Sigmoid colon (tissue), 6 donors: ENCODE measurements at regions not wholly inside any gene's neighbourhood (a gene's known extent, or its start where the extent isn't known, plus 50 kb on each side); places are given as distances from the start of the nearest gene placed in this dataset.

Experiments
- DNase-seq: peaks from one replicate; pipeline ENCODE4 v3.0.0-alpha.2; 2019
- H3K27ac ChIP-seq, 4 donors: fragments of 200-600 bp; sonication (generic); one replicate each; pipeline ENCODE4 v1.5.1; 2016 to 2019; ENCODE audit warnings: mild to moderate bottlenecking in 1 of 4
- H3K27me3 ChIP-seq, 3 donors: fragments of 200-600 bp; sonication (generic); one replicate each; pipeline ENCODE4 v1.5.1; 2019; ENCODE audit warnings: mild to moderate bottlenecking in 1 of 3
- H3K36me3 ChIP-seq, 4 donors: fragments of 200-600 bp; sonication (generic); one replicate each; pipeline ENCODE4 v1.5.1; 2016 to 2019
- H3K4me1 ChIP-seq, 4 donors: fragments of 200-600 bp; sonication (generic); one replicate each; pipeline ENCODE4 v1.5.1; 2017 to 2019
- H3K4me3 ChIP-seq, 4 donors: fragments of 200-600 bp; sonication (generic); one replicate each; pipeline ENCODE4 v1.5.1; 2017 to 2019; ENCODE audit warnings: mild to moderate bottlenecking in 2 of 4, moderate library complexity in 1 of 4
- H3K9me3 ChIP-seq, 4 donors: fragments of 200-600 bp in 3 of 4; sonication (generic) in 3 of 4; one replicate each; pipeline versions ENCODE4 v1.5.1 to v1.6.1; 2013 to 2019
- CTCF ChIP-seq, 4 experiments: fragments of 450-650 bp in 3 of 4; fragments of 200-600 bp in 1 of 4; IDR thresholded peaks; one replicate each; pipeline ENCODE4 v1.5.1; 2016 to 2019; ENCODE audit warnings: antibody characterized with exemption in 4 of 4, mild to moderate bottlenecking in 3 of 4, moderate library complexity in 2 of 4
- EP300 ChIP-seq, 4 donors: sonication (generic); formaldehyde crosslinking; IDR thresholded peaks; one replicate each; pipeline ENCODE4 v1.6.1; 2017; ENCODE audit warnings: antibody characterized with exemption in 4 of 4
- POLR2A ChIP-seq, 2 donors: fragments of 450-650 bp; IDR thresholded peaks; one replicate each; pipeline ENCODE4 v1.6.1; 2016; ENCODE audit warnings: antibody characterized with exemption in 2 of 2, mild to moderate bottlenecking in 2 of 2, moderate library complexity in 2 of 2
- POLR2AphosphoS5 ChIP-seq, 4 donors: sonication (generic); formaldehyde crosslinking; IDR thresholded peaks; one replicate each; pipeline ENCODE4 v1.6.1; 2017; ENCODE audit warnings: antibody characterized with exemption in 4 of 4
- WGBS, 2 donors: extraction: QIAGEN DNeasy Blood & Tissue Kit; methylation state at CpG; one replicate each; pipeline ENCODE4 v1.1.7; 2013; 5-methylcytosine and 5-hydroxymethylcytosine counted together
- intact Hi-C: fragments of 100-400 bp; cut with DNase I; formaldehyde crosslinking; loops from one replicate; pipeline ENCODE4 v1.15.1; 2023
- donor health status: healthy with polysubstance abuse.
- donor health status: healthy.

- Histone ChIP-seq H3K4me1 (no peaks in the 10 kb centered on the region), H3K36me3 (peaks cover 0 to 45% (median 14%) of the 10 kb centered on the region in 4 donors), H3K27me3 (no peaks in the 10 kb centered on the region), H3K27ac (no peak overlapping the region), H3K4me3 (no peak overlapping the region), H3K9me3 (no peaks in the 10 kb centered on the region)
- no peak for DNase-seq
- intact Hi-C loops = no loop called here
- WGBS, 2 donors = 86 to 91% methylated on average over 2 of the region's 2 CpGs
- TF ChIP-seq EP300 (IDR thresholded peaks at IDR 0.05) = no peak
Measured at GRCh38 chr20:3349786-3350185, 57.7 kb downstream of the DNAAF9 start.

DNA sequence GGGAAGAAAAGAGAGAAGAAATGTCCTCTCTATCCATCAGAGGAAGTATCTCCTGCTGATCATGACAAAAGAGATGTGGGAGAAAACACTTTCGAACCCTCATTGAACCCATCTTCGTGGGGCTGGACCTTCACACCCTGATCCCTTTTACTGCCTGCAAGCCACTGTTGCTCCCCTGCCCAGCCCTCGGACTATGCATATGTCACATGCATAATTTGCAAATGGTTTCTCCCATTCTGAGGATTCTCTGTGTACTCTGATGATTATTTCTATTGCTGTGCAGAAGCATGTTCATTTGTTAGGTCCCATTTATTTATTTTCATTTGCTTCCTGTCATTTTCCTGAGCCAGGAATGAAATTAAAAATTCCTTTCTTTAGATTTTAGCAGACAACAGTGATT is 64.7 kb downstream of the DNAAF9 start:
- no peak for DNase-seq
- peaks cover 5 to 71% (median 22%) of the 10 kb centered on the region in 4 donors for H3K36me3 ChIP-seq
- no peaks in the 10 kb centered on the region for H3K4me1 ChIP-seq
- 65 to 86% methylated on average over 3 of the region's 3 CpGs for WGBS, 2 donors
- no peaks in the 10 kb centered on the region for H3K9me3 ChIP-seq
- no peaks in the 10 kb centered on the region for H3K27me3 ChIP-seq
- no peak overlapping the region for H3K27ac ChIP-seq
- no peak overlapping the region for H3K4me3 ChIP-seq
- TF ChIP-seq CTCF (IDR thresholded peaks at IDR 0.05) = no peak
- no peak for TF ChIP-seq POLR2AphosphoS5 (IDR thresholded peaks at IDR 0.05)
- TF ChIP-seq POLR2A (IDR thresholded peaks at IDR 0.05) = no peak
- no peak for TF ChIP-seq EP300 (IDR thresholded peaks at IDR 0.05)
- intact Hi-C loops = no loop called here

DNA sequence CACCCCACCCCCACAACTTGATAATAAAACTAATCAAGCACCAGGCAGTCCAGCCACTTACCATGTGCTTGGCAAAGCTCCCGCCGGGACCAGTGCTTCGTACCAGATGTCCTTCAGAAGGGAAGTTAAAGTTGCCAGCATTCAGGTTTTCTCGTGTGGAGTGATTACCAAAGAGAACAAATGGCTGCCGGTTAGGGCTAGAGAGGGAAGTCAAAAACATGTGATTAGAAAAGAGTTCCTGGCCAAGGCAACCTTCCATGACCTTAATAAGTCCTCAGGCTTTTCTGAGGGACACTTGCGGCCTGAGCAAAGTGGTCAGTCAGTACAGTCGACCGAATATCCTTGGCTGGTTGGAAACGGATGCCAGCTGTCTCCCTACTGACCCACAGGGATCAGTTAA is 67.0 kb downstream of the DNAAF9 start:
- Histone ChIP-seq H3K27me3 (no peaks in the 10 kb centered on the region), H3K9me3 (no peaks in the 10 kb centered on the region), H3K4me1 (no peaks in the 10 kb centered on the region), H3K36me3 (peaks cover 5 to 54% (median 13%) of the 10 kb centered on the region in 4 donors), H3K4me3 (no peak overlapping the region), H3K27ac (no peak overlapping the region)
- peak in 1 of 4 donors; percentile 9 for TF ChIP-seq EP300 (IDR thresholded peaks at IDR 0.05)
- peak in 1 of 4 donors; percentile 22 for TF ChIP-seq POLR2AphosphoS5 (IDR thresholded peaks at IDR 0.05)
- TF ChIP-seq CTCF (IDR thresholded peaks at IDR 0.05) = no peak
- TF ChIP-seq POLR2A (IDR thresholded peaks at IDR 0.05) = no peak
- intact Hi-C loops = no loop called here
- DNase-seq = peak; percentile 83
- 70 to 76% methylated on average over 9 of the region's 9 CpGs for WGBS, 2 donors

DNA sequence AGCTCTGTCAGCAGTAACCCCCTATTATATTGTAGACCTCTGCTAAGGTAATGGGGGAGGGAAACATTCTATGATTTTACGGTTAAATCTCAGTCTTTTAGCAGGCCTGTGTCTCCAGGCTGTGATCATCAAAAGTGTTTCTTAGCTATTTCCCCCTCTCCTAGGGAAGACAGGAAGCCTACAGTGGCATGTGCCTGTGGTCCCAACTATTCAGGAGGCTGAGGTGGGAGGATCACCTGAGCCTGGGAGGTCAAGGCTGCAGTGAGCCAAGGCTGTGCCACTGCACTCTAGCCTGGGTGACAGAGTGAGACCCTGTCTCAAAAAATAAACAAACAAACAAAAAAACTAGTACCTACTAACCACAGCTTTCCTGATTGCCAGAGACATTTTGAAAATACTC is 67.9 kb downstream of the DNAAF9 start:
- DNase-seq = no peak
- H3K27me3 ChIP-seq = no peaks in the 10 kb centered on the region
- H3K36me3 ChIP-seq = peaks cover 5 to 50% (median 15%) of the 10 kb centered on the region in 4 donors
- no peak overlapping the region for H3K27ac ChIP-seq
- TF ChIP-seq CTCF (IDR thresholded peaks at IDR 0.05) (no peak), EP300 (IDR thresholded peaks at IDR 0.05) (no peak), POLR2A (IDR thresholded peaks at IDR 0.05) (no peak), POLR2AphosphoS5 (IDR thresholded peaks at IDR 0.05) (no peak)
- no peak overlapping the region for H3K4me3 ChIP-seq
- H3K4me1 ChIP-seq = no peaks in the 10 kb centered on the region
- no peaks in the 10 kb centered on the region for H3K9me3 ChIP-seq
- intact Hi-C loops = no loop called here
- 93 to 94% methylated on average over 1 of the region's 1 CpG for WGBS, 2 donors

- no peak for DNase-seq
- H3K4me1 ChIP-seq = no peaks in the 10 kb centered on the region
- WGBS, 2 donors = 81 to 86% methylated on average over 1 of the region's 1 CpG
- intact Hi-C loops = no loop called here
- H3K4me3 ChIP-seq = no peak overlapping the region
- no peaks in the 10 kb centered on the region for H3K27me3 ChIP-seq
- no peak for TF ChIP-seq POLR2A (IDR thresholded peaks at IDR 0.05)
- TF ChIP-seq EP300 (IDR thresholded peaks at IDR 0.05) = no peak
- no peak for TF ChIP-seq POLR2AphosphoS5 (IDR thresholded peaks at IDR 0.05)
- no peak for TF ChIP-seq CTCF (IDR thresholded peaks at IDR 0.05)
- H3K27ac ChIP-seq = no peak overlapping the region
- H3K9me3 ChIP-seq = no peaks in the 10 kb centered on the region
- peaks cover 5 to 55% (median 17%) of the 10 kb centered on the region in 4 donors for H3K36me3 ChIP-seq
Measured at GRCh38 chr20:3339076-3339475, 68.4 kb downstream of the DNAAF9 start.
